Left ventricle myocardium superior (tissue), 1 donor: ENCODE measurements at regions not wholly inside any gene's neighbourhood (a gene's known extent, or its start where the extent isn't known, plus 50 kb on each side); places are given as distances from the start of the nearest gene placed in this dataset.
"Not testable (repeated sequence)": the region's sequence is repeated elsewhere in the genome, so short reads cannot be mapped to it uniquely, and the experiment has no call there.

Experiments
- ATAC-seq: fragments of 200-7000 bp; cut with Tn5 transposase; one replicate; pipeline ENCODE4 v1.9.1; 2020; ENCODE audit warnings: mild to moderate bottlenecking, moderate library complexity
- DNase-seq: peaks from one replicate; pipeline ENCODE4 v3.0.0-alpha.2; 2020
- intact Hi-C: fragments of 100-400 bp; cut with micrococcal nuclease; formaldehyde crosslinking; loops from one replicate; pipeline ENCODE4 v1.11.0; 2022
- donor health status: DM: no; HTN: yes; CAD: no; lungs with severe emphysema.

- intact Hi-C loops, DNase-seq, ATAC-seq: not testable (repeated sequence)
Observed at GRCh38 chr5:97234380-97234779, 51.3 kb upstream of the RIOK2 start.

GRCh38 chr5:97242341-97242740 is 59.3 kb upstream of the RIOK2 start:
- no peak for ATAC-seq
- no peak for DNase-seq
- intact Hi-C loops = no loop called here

GRCh38 chr5:97243353-97243752 is 60.3 kb upstream of the RIOK2 start:
- no peak for ATAC-seq

GRCh38 chr5:97245386-97245785 is 62.3 kb upstream of the RIOK2 start:
- intact Hi-C loops = no loop called here
- no peak for ATAC-seq
- DNase-seq = no peak

More at GRCh38 chr5:97243353-97243752, 60.3 kb upstream of the RIOK2 start:
- intact Hi-C loops = no loop called here
- DNase-seq = no peak

- no peak for ATAC-seq
- intact Hi-C loops = no loop called here
- no peak for DNase-seq
Observed at GRCh38 chr5:97250113-97250512, 67.1 kb upstream of the RIOK2 start.

DNA sequence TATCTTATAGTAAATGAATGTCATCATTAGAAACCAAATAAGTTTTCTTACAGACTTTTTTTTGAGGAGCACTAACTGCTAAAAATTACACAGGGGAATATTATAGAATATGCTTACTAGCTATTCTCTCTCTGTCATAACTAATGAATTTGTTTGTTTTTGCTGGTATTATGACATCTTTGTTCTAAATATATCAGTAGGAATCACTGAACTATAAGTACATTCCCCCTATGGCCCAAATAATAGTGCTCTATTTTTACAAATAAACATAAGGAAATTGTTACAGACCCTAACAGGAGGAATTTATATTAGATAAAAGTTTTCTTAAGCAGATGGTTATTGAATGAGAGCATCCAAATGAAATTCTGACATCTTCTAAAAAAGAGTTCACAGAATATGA is 83.0 kb upstream of the RIOK2 start:
- intact Hi-C loops = no loop called here
- ATAC-seq (no peak), DNase-seq (no peak)

- DNase-seq = peak; percentile 57
- intact Hi-C loops = no loop called here
- peak; percentile 92 for ATAC-seq
Observed at GRCh38 chr5:97266576-97266975, 83.5 kb upstream of the RIOK2 start.

GRCh38 chr5:97267767-97268166 is 84.7 kb upstream of the RIOK2 start:
- DNase-seq (no peak), ATAC-seq (no peak)
- intact Hi-C loops = no loop called here

DNA sequence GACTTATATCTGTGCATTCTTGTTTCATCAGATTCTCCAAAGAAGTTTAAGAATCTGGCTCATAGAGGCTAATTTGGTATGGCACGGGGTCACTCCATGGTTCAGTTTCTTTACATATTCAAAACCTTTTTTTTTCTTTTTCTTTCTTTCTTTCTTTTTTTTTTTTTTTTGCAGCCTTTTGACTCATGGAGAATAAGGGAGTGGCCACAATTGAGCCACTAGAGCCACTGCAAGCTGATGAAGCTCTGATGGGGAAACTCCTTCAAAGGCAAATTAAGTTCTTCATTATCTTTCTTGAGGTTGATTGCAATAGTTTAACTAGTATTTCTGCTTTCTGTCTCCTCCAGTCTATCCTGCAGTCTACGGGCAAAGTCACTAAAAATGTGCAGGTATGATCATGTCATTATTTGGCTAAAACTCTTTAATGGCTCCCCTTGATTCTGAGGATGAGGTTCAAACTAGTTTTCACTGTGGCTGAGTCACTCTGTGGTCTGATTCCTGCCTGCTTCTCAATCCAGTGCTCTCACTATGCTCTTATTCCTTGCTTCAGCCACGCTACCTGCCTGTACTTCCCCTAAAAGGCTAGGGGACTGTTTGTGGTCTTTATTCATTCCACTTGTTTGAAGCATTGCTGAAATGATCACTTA is 93.5 kb upstream of the RIOK2 start:
- DNase-seq (no peak), ATAC-seq (no peak)
- intact Hi-C loops = no loop called here

DNA sequence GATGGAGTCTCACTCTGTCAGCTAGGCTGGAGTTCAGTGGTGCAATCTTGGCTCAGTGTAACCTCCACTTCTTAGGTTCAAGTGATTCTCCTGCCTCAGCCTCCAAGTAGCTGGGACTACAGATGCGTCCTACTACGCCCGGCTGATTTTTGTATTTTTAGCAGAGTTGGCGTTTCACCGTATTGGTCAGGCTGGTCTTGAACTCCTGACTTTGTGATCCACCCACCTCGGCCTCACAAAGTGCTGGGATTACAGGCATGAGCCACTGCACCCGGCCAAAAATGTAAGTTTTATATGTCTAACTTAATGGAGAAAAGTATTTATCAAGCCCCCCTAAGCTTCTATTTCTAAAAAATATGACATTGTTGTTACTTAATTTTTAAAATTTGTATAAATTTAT is 98.2 kb upstream of the RIOK2 start:
- intact Hi-C loops = no loop called here
- ATAC-seq = no peak
- DNase-seq = no peak

DNA sequence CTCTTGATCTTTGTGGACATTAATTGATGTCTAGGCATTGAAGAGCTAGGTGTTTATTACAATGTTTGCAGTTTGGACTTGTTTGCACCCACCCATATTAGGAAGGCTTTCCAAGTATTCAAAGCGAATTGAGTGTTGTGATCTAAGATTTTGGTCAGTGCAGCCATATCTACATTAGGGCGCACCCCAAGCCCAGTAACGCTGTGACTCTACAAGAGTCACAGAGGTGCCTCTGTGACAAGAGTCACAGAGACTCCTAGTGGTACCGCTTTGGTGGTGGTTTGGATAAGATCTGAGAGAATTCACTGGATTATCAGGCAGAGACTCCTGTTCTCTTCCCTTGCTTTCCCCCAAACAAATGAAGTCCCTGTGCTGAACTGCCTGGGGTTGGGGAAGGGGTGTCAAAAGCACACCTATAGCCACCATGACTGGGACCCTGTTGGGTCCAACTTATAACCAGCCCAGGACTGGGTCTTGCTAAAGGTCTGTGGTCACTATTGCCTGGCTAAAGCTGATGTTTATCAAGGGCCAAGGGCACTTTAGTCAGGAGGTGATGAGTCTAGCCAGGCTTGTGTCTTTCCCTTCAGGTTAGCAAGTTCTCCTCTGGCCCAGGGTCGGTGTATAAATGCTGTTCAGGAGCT is 114.1 kb upstream of the RIOK2 start:
- peak; percentile 38 for ATAC-seq

DNA sequence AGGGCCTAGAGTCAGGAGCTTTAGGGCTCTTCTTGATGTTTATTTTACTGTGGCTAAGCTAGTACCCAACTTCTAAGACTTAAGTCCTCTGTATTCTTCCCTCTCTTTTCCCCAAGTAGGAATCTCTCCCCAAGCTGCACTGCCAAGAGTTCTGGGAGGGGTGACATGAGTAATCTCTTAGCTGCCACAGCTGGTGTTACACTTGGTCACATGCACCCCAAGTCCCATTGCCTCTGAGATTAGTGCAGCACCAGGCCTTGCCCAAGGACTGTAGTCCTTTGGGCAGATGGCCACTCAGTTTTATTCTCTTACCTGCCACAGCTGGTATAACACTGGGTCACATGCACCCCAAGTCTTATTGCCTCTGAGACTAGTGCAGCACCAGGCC is 114.7 kb upstream of the RIOK2 start:
- intact Hi-C loops = no loop called here
- DNase-seq = no peak
- ATAC-seq = no peak

More for the DNA sequence above, 114.1 kb upstream of the RIOK2 start:
- intact Hi-C loops = no loop called here
- no peak for DNase-seq

- DNase-seq, ATAC-seq, intact Hi-C loops: not testable (repeated sequence)
Observed at GRCh38 chr5:97301181-97301580, 118.1 kb upstream of the RIOK2 start.

DNA sequence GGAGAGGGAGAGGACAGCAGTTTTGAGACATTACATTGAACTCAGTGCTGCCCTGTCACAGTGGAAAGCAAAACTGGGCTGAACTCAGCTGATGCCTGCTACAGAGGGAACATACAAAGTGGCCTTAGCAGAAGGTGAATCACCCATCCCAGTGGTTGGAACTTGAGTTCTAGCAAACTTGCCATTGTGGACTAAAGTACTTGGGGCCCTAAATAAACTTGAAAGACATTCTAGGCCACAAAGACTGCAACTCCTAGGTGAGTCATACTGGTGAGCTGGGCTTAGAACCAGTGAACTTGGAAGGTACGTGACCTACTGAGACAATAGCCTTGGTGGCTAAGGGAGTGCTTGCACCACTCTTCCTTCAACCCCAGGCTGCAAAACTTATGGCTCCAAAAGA is 155.7 kb upstream of the RIOK2 start:
- ATAC-seq = no peak
- DNase-seq = no peak
- intact Hi-C loops = no loop called here

GRCh38 chr5:97355775-97356174 is 172.7 kb upstream of the RIOK2 start:
- no peak for DNase-seq
- no peak for ATAC-seq
- intact Hi-C loops = no loop called here

- intact Hi-C loops = no loop called here
- ATAC-seq (no peak), DNase-seq (no peak)
Observed at GRCh38 chr5:97363577-97363976, 180.5 kb upstream of the RIOK2 start.

- intact Hi-C loops = no loop called here
- DNase-seq (no peak), ATAC-seq (no peak)
Observed at GRCh38 chr5:97364731-97365130, 181.7 kb upstream of the RIOK2 start.

GRCh38 chr5:97365163-97365845 is 182.3 kb upstream of the RIOK2 start:
- ATAC-seq = no peak
- DNase-seq = no peak

GRCh38 chr5:97365918-97366317 is 182.9 kb upstream of the RIOK2 start:
- intact Hi-C loops = no loop called here
- DNase-seq (no peak), ATAC-seq (no peak)

More at GRCh38 chr5:97365163-97365845, 182.3 kb upstream of the RIOK2 start:
- intact Hi-C loops = no loop called here

DNA sequence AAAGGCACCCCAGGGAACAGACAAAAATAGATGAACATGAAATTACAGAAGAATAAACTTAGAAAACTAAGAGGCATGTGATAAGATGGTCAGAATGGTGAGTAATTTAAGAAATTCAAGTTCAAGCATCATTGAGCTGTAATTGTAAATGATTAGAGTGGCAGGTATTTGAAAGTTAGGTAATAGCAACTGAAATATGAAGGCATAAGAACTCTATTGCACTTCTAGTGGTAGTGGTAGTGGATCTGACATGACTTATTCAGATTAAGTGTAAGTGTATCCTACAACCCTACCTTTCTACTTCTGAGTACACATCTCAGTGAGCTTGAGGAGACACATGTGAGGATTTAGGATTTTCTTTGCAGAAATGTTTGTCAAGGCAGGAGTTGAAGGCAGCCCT is 192.9 kb upstream of the RIOK2 start:
- ATAC-seq (no peak), DNase-seq (no peak)
- intact Hi-C loops = no loop called here

DNA sequence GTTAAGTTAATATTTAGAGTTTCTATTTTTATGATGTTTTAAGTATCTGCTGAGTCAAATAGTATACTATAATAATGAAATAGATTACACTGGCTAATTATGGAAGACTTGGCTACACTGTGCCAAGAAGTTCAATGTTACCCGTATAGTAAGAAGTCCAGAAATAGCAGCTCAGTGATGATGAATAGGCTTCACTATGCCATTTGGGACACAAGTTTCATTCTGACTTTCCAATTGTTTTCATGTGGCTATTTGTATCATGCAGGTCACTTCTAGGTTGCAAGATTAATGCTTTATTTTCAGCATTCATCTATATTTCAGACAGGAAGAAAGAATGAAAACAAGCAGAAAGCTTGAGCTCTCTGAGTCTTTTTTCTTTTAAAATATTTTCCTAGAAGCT is 194.5 kb upstream of the RIOK2 start:
- intact Hi-C loops = no loop called here
- DNase-seq (no peak), ATAC-seq (no peak)
